ENCODE measurements at regions not wholly inside any gene's neighbourhood (a gene's known extent, or its start where the extent isn't known, plus 50 kb on each side); places are given as distances from the start of the nearest gene placed in this dataset.
A peak's percentile ranks its signal among the peaks of the same experiment; 100 is the strongest.
"Not testable (repeated sequence)": the region's sequence is repeated elsewhere in the genome, so short reads cannot be mapped to it uniquely, and the experiment has no call there.

- DNase-seq (ENCODE audit: low read depth in 1 of 2, low spot score in 1 of 2): no peak
- TF ChIP-seq REST (IDR thresholded peaks at IDR 0.05; ENCODE audit: insufficient replicate concordance, low read depth): no peak
- no peak for TF ChIP-seq POLR2AphosphoS5 (IDR thresholded peaks at IDR 0.05; ENCODE audit: low read depth)
- TF ChIP-seq SPI1 (IDR thresholded peaks at IDR 0.05; ENCODE audit: borderline replicate concordance, low read depth): no peak
- Histone ChIP-seq H3K4me3 (replicated peaks; ENCODE audit: insufficient read depth, low read length) (no peak overlapping the region), H3K27me3 (ENCODE audit: insufficient read depth, poor library complexity, severe bottlenecking) (no peaks in the 10 kb centered on the region), H3K27ac (replicated peaks) (no peak overlapping the region)
Observed at GRCh38 chr4:115187136-115187535, 73.7 kb upstream of the NDST4 start.

GRCh38 chr4:115179438-115180062, 66.1 kb upstream of the NDST4 start:
- not testable (repeated sequence) for H3K4me3 ChIP-seq (replicated peaks; ENCODE audit: insufficient read depth, low read length); H3K27me3 ChIP-seq (ENCODE audit: insufficient read depth, poor library complexity, severe bottlenecking)

GRCh38 chr4:115178687-115179086, 65.3 kb upstream of the NDST4 start:
- H3K4me3 ChIP-seq (replicated peaks; ENCODE audit: insufficient read depth, low read length); H3K27ac ChIP-seq (replicated peaks); H3K27me3 ChIP-seq (ENCODE audit: insufficient read depth, poor library complexity, severe bottlenecking); DNase-seq (ENCODE audit: low read depth in 1 of 2, low spot score in 1 of 2): not testable (repeated sequence)

More at GRCh38 chr4:115179438-115180062, 66.1 kb upstream of the NDST4 start:
- DNase-seq (ENCODE audit: low read depth in 1 of 2, low spot score in 1 of 2); H3K27ac ChIP-seq (replicated peaks): not testable (repeated sequence)

GRCh38 chr4:115171220-115171619, 57.8 kb upstream of the NDST4 start:
- TF ChIP-seq CTCF (IDR thresholded peaks at IDR 0.05; ENCODE audit: insufficient read depth, low read length) (no peak), GABPA (IDR thresholded peaks at IDR 0.05; ENCODE audit: low read depth) (no peak), SPI1 (IDR thresholded peaks at IDR 0.05; ENCODE audit: borderline replicate concordance, low read depth) (no peak), POLR2AphosphoS5 (IDR thresholded peaks at IDR 0.05; ENCODE audit: low read depth) (no peak)
- no peak overlapping the region for H3K4me3 ChIP-seq (replicated peaks; ENCODE audit: insufficient read depth, low read length)
- H3K27ac ChIP-seq (replicated peaks): no peak overlapping the region
- no peaks in the 10 kb centered on the region for H3K27me3 ChIP-seq (ENCODE audit: insufficient read depth, poor library complexity, severe bottlenecking)
- DNase-seq (ENCODE audit: low read depth in 1 of 2, low spot score in 1 of 2): no peak

- Histone ChIP-seq H3K4me3 (replicated peaks; ENCODE audit: insufficient read depth, low read length) (no peak overlapping the region), H3K27ac (replicated peaks) (no peak overlapping the region), H3K27me3 (ENCODE audit: insufficient read depth, poor library complexity, severe bottlenecking) (no peaks in the 10 kb centered on the region)
- peak in 1 of 2 experiments; percentile 0 for DNase-seq (ENCODE audit: low read depth in 1 of 2, low spot score in 1 of 2)
- TF ChIP-seq GABPA (IDR thresholded peaks at IDR 0.05; ENCODE audit: low read depth) (no peak), POLR2AphosphoS5 (IDR thresholded peaks at IDR 0.05; ENCODE audit: low read depth) (no peak), REST (IDR thresholded peaks at IDR 0.05; ENCODE audit: insufficient replicate concordance, low read depth) (no peak), SPI1 (IDR thresholded peaks at IDR 0.05; ENCODE audit: borderline replicate concordance, low read depth) (no peak), CTCF (IDR thresholded peaks at IDR 0.05; ENCODE audit: insufficient read depth, low read length) (no peak)
Observed at GRCh38 chr4:115165503-115165902, 52.1 kb upstream of the NDST4 start.

Data from HL-60 (cell line).